ENCODE measurements at regions not wholly inside any gene's neighbourhood (a gene's known extent, or its start where the extent isn't known, plus 50 kb on each side); places are given as distances from the start of the nearest gene placed in this dataset.
A peak's percentile ranks its signal among the peaks of the same experiment; 100 is the strongest.

GRCh38 chr16:20181416-20181815, 107.7 kb upstream of the GPR139 start:
- intact Hi-C loops (cut with DNase I) = no loop called here
- ATAC-seq (no peak), DNase-seq (no peak)

- DNase-seq = no peak
- no peak for ATAC-seq
- intact Hi-C loops (cut with DNase I) = no loop called here
These were observed 104.6 kb upstream of the GPR139 start for GRCh38 chr16:20178297-20178696.

- no peak for DNase-seq
- intact Hi-C loops (cut with DNase I) = no loop called here
These were observed 101.7 kb upstream of the GPR139 start for GRCh38 chr16:20175358-20175757.

GRCh38 chr16:20167323-20167722, 93.6 kb upstream of the GPR139 start:
- no peak for ATAC-seq
- DNase-seq = no peak
- intact Hi-C loops (cut with DNase I) = no loop called here

More at GRCh38 chr16:20175358-20175757, 101.7 kb upstream of the GPR139 start:
- ATAC-seq = no peak

GRCh38 chr16:20166531-20167235, 93.0 kb upstream of the GPR139 start:
- intact Hi-C loops (cut with DNase I) = no loop called here
- DNase-seq (no peak), ATAC-seq (peak in 1 of 2 donors; percentile 57)

- ATAC-seq (no peak), DNase-seq (no peak)
- intact Hi-C loops (cut with DNase I) = no loop called here
These were observed 79.8 kb upstream of the GPR139 start for GRCh38 chr16:20153444-20153843.

GRCh38 chr16:20147091-20147490, 73.4 kb upstream of the GPR139 start:
- no peak for ATAC-seq
- no peak for DNase-seq
- intact Hi-C loops (cut with DNase I) = no loop called here

GRCh38 chr16:20141956-20142355, 68.3 kb upstream of the GPR139 start:
- ATAC-seq = no peak
- DNase-seq = no peak
- intact Hi-C loops (cut with DNase I) = no loop called here

- DNase-seq (no peak), ATAC-seq (no peak)
- intact Hi-C loops (cut with DNase I) = no loop called here
These were observed 64.2 kb upstream of the GPR139 start for GRCh38 chr16:20137909-20138308.

- intact Hi-C loops (cut with DNase I) = no loop called here
- no peak for DNase-seq
- no peak for ATAC-seq
These were observed 63.5 kb upstream of the GPR139 start for GRCh38 chr16:20137194-20137593.

- no peak for DNase-seq
- intact Hi-C loops (cut with DNase I) = no loop called here
These were observed 62.8 kb upstream of the GPR139 start for GRCh38 chr16:20136446-20136968.

GRCh38 chr16:20129375-20129774, 55.7 kb upstream of the GPR139 start:
- intact Hi-C loops (cut with DNase I) = no loop called here
- ATAC-seq (no peak), DNase-seq (no peak)

More at GRCh38 chr16:20136446-20136968, 62.8 kb upstream of the GPR139 start:
- ATAC-seq = no peak

All from left cardiac atrium (tissue), 4 donors.